ENCODE measurements at regions not wholly inside any gene's neighbourhood (a gene's known extent, or its start where the extent isn't known, plus 50 kb on each side); places are given as distances from the start of the nearest gene placed in this dataset.

GRCh38 chr17:72434581-72434980 lies 313.8 kb downstream of the SOX9 start:
- peaks cover 15% of the 10 kb centered on the region for H3K36me3 Mint-ChIP-seq (ENCODE audit: insufficient read depth, unreplicated experiment)
- no peaks in the 10 kb centered on the region; the same call in 1 of the 2 replicates for H3K9me3 ChIP-seq
- TF ChIP-seq, protein P1, sequence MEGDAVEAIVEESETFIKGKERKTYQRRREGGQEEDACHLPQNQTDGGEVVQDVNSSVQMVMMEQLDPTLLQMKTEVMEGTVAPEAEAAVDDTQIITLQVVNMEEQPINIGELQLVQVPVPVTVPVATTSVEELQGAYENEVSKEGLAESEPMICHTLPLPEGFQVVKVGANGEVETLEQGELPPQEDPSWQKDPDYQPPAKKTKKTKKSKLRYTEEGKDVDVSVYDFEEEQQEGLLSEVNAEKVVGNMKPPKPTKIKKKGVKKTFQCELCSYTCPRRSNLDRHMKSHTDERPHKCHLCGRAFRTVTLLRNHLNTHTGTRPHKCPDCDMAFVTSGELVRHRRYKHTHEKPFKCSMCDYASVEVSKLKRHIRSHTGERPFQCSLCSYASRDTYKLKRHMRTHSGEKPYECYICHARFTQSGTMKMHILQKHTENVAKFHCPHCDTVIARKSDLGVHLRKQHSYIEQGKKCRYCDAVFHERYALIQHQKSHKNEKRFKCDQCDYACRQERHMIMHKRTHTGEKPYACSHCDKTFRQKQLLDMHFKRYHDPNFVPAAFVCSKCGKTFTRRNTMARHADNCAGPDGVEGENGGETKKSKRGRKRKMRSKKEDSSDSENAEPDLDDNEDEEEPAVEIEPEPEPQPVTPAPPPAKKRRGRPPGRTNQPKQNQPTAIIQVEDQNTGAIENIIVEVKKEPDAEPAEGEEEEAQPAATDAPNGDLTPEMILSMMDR (IDR thresholded peaks at IDR 0.05; ENCODE audit: insufficient read depth in 1 of 2, low read depth in 1 of 2, low read length in 1 of 2, severe bottlenecking in 1 of 2, unreplicated experiment in 1 of 2): no peak
- H3K9me3 Mint-ChIP-seq (ENCODE audit: unreplicated experiment): no peaks in the 10 kb centered on the region
- CTCF ChIA-PET: interaction anchor here (0.8 kb wide), 1 partner anchor 123 kb away, joined by 3 read pairs; no protein-coding TSS in a partner anchor
- H3K27me3 Mint-ChIP-seq (ENCODE audit: insufficient read depth, unreplicated experiment): no peaks in the 10 kb centered on the region
- intact Hi-C loops (cut with micrococcal nuclease; ENCODE audit: unreplicated experiment): loop anchor here (5.0 kb wide), 1 partner anchor 312 kb away; the partner anchor contains the start of gene SOX9
- no peak overlapping the region for H3K27ac Mint-ChIP-seq (ENCODE audit: unreplicated experiment)
- peaks cover 49% of the 10 kb centered on the region for H3K4me1 Mint-ChIP-seq (ENCODE audit: low read depth, unreplicated experiment)
- BruUV-seq (replicated peaks): no TSS peak
- H3K27me3 ChIP-seq (replicated peaks; ENCODE audit: control insufficient read depth, insufficient read depth, low read length): no peaks in the 10 kb centered on the region
- H3K4me1 ChIP-seq: peaks cover 49% of the 10 kb centered on the region
- DNase-seq: no peak
- POLR2A ChIA-PET: no interaction called here
- H3K4me3 Mint-ChIP-seq (ENCODE audit: unreplicated experiment): no peak overlapping the region
- no peak overlapping the region for H3K4me3 ChIP-seq (ENCODE audit: low read depth, low read length)
- H3K36me3 ChIP-seq (ENCODE audit: control insufficient read depth, insufficient read depth, low read length): no peaks in the 10 kb centered on the region

DNA sequence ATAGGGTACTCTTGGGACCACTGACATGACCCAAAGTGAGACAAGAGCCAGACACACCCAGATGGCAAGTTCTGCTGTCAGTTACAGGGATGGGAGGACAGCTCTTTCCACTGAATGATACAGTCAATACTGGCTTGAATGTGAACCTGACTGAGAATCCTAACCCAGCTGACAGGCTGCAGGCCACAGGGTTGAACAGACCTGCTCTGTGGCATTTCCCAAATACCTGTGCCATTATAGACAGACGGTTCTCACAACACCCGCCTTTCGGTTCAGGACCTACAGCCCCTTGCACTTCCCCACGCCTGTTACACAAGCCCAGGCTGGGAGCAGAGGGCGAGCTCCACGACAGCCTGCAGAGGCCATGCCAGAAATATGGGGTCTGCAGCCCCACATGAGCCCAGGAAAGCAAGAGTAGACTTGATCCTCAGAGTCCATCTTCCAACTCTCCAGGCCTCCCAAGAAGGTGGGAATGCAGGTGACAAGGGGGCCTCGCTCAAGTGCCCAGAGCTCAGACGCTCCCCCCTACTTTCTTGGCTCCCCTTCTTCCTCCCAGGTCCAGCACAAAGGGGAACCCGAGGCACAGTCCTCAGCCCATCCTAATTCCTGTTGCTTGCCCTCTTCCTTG lies 314.3 kb downstream of the SOX9 start:
- TF ChIP-seq, protein P1 (IDR thresholded peaks at IDR 0.05; ENCODE audit: insufficient read depth in 1 of 2, low read depth in 1 of 2, low read length in 1 of 2, severe bottlenecking in 1 of 2, unreplicated experiment in 1 of 2): no peak
- Histone ChIP-seq H3K36me3 (ENCODE audit: control insufficient read depth, insufficient read depth, low read length) (no peaks in the 10 kb centered on the region), H3K27me3 (replicated peaks; ENCODE audit: control insufficient read depth, insufficient read depth, low read length) (no peaks in the 10 kb centered on the region), H3K4me1 (peaks cover 47% of the 10 kb centered on the region), H3K9me3 (no peaks in the 10 kb centered on the region; the same call in 1 of the 2 replicates), H3K4me3 (ENCODE audit: low read depth, low read length) (no peak overlapping the region)
- H3K27me3 Mint-ChIP-seq (ENCODE audit: insufficient read depth, unreplicated experiment): no peaks in the 10 kb centered on the region
- intact Hi-C loops (cut with micrococcal nuclease; ENCODE audit: unreplicated experiment): loop anchor here (5.0 kb wide), 1 partner anchor 313 kb away; the partner anchor contains the start of gene SOX9
- BruUV-seq (replicated peaks): no TSS peak
- peaks cover 52% of the 10 kb centered on the region for H3K4me1 Mint-ChIP-seq (ENCODE audit: low read depth, unreplicated experiment)
- no peaks in the 10 kb centered on the region for H3K9me3 Mint-ChIP-seq (ENCODE audit: unreplicated experiment)
- no peak overlapping the region for H3K4me3 Mint-ChIP-seq (ENCODE audit: unreplicated experiment)
- POLR2A ChIA-PET: no interaction called here
- H3K36me3 Mint-ChIP-seq (ENCODE audit: insufficient read depth, unreplicated experiment): peaks cover 15% of the 10 kb centered on the region
- CTCF ChIA-PET: interaction anchor here (0.7 to 0.8 kb wide), 2 partner anchors 77 to 122 kb away, joined by 3 read pairs; no protein-coding TSS in a partner anchor
- DNase-seq: peak; percentile 65 to 71
- peak overlapping the region; percentile 3 for H3K27ac Mint-ChIP-seq (ENCODE audit: unreplicated experiment)

DNA sequence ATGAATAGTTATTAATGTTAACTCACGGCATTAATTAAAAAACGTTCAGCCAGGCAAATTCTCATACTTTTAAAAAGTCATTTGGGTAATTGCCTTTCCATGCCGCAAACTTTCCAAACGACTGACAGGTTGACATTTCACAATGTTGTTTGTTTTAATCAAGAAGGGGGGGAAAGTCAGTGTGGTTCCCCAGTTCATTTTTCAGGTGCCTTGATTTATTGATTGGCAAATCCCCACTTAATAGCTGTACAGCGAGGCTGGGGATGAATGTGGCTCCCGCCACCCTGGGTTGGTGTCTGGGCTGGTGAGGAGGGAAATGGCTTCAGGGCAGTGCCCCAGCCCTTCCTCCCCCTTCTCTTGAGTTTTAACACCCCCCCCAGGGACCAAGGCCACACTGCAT lies 318.0 kb downstream of the SOX9 start:
- POLR2A ChIA-PET: no interaction called here
- intact Hi-C loops (cut with micrococcal nuclease; ENCODE audit: unreplicated experiment): no loop called here
- Mint-ChIP-seq H3K27me3 (ENCODE audit: insufficient read depth, unreplicated experiment) (no peaks in the 10 kb centered on the region), H3K9me3 (ENCODE audit: unreplicated experiment) (no peaks in the 10 kb centered on the region), H3K36me3 (ENCODE audit: insufficient read depth, unreplicated experiment) (peaks cover 24% of the 10 kb centered on the region), H3K27ac (ENCODE audit: unreplicated experiment) (no peak overlapping the region), H3K4me3 (ENCODE audit: unreplicated experiment) (no peak overlapping the region), H3K4me1 (ENCODE audit: low read depth, unreplicated experiment) (peaks cover 41% of the 10 kb centered on the region)
- Histone ChIP-seq H3K27me3 (replicated peaks; ENCODE audit: control insufficient read depth, insufficient read depth, low read length) (no peaks in the 10 kb centered on the region), H3K36me3 (ENCODE audit: control insufficient read depth, insufficient read depth, low read length) (no peaks in the 10 kb centered on the region), H3K4me1 (peaks cover 48% of the 10 kb centered on the region), H3K4me3 (ENCODE audit: low read depth, low read length) (no peak overlapping the region), H3K9me3 (no peaks in the 10 kb centered on the region; the same call in 1 of the 2 replicates)
- no peak for DNase-seq
- TF ChIP-seq, protein P1 (IDR thresholded peaks at IDR 0.05; ENCODE audit: insufficient read depth in 1 of 2, low read depth in 1 of 2, low read length in 1 of 2, severe bottlenecking in 1 of 2, unreplicated experiment in 1 of 2): no peak
- BruUV-seq (replicated peaks): no TSS peak
- CTCF ChIA-PET: no interaction called here

All from Caco-2 (cell line).